SH-SY5Y (cell line): ENCODE measurements at regions not wholly inside any gene's neighbourhood (a gene's known extent, or its start where the extent isn't known, plus 50 kb on each side); places are given as distances from the start of the nearest gene placed in this dataset.

ENCODE experiments used
- GATA2 ChIP-seq: IDR thresholded peaks from 2 replicates; pipeline ENCODE4 v1.6.1; 2011; ENCODE audit warnings: mild to moderate bottlenecking, low read depth, low read length
- GATA3 ChIP-seq: IDR thresholded peaks from 2 replicates; pipeline ENCODE4 v1.6.1; 2011; ENCODE audit warnings: low read depth, mild to moderate bottlenecking, low read length, moderate library complexity

DNA sequence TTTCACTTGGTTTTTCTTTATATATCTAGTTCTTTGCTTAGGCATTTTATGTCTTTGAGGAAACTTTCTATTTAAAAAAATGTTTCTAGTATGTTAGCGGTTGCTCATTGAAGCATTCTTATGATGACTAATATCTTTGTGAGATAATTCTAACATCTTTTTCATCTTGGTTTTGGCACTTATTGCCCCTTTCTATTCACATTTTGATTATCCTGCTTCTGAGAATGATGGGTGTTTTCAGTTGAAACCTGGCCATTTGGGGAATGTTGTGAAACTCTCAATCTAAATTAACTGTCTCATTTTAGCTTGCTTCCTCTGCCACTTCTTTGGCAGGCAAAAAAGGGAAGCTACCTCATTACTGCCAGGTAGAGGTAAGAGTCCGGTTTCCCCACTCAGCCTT lies 683.1 kb downstream of the DOK5 start:
- TF ChIP-seq GATA3 (no peak), GATA2 (no peak)
